NCI-H187 treated with DMSO at 0.1 percent for 48 hours (cell line): ENCODE measurements at regions not wholly inside any gene's neighbourhood (a gene's known extent, or its start where the extent isn't known, plus 50 kb on each side); places are given as distances from the start of the nearest gene placed in this dataset.

Source experiments
- DNase-seq: peaks from one replicate; lab custom pipeline; 2025; lab: John Stamatoyannopoulos, UW

GRCh38 chr14:100955201-100955600 lies 51.7 kb upstream of the RTL1 start:
- DNase-seq = no peak

- no peak for DNase-seq
Observed at GRCh38 chr14:100962494-100962893, 59.0 kb upstream of the RTL1 start.

GRCh38 chr14:100965296-100965695 lies 61.8 kb upstream of the RTL1 start:
- no peak for DNase-seq

GRCh38 chr14:100967178-100967577 lies 63.7 kb upstream of the RTL1 start:
- DNase-seq = no peak

GRCh38 chr14:100967930-100968329 lies 64.4 kb upstream of the RTL1 start:
- DNase-seq = no peak

GRCh38 chr14:100972118-100972897 lies 68.8 kb upstream of the RTL1 start:
- DNase-seq = no peak

- DNase-seq = no peak
Observed at GRCh38 chr14:100975671-100976070, 72.1 kb upstream of the RTL1 start.

- DNase-seq = no peak
Observed at GRCh38 chr14:100979079-100979478, 75.6 kb upstream of the RTL1 start.

- no peak for DNase-seq
Observed at GRCh38 chr14:100979780-100980179, 76.3 kb upstream of the RTL1 start.

GRCh38 chr14:100980823-100981222 lies 77.3 kb upstream of the RTL1 start:
- no peak for DNase-seq

- DNase-seq = no peak
Observed at GRCh38 chr14:100981809-100982208, 78.3 kb upstream of the RTL1 start.

GRCh38 chr14:100982353-100982752 lies 78.8 kb upstream of the RTL1 start:
- DNase-seq = no peak

GRCh38 chr14:100982762-100983161 lies 79.2 kb upstream of the RTL1 start:
- no peak for DNase-seq

GRCh38 chr14:100983710-100984109 lies 80.2 kb upstream of the RTL1 start:
- no peak for DNase-seq

- no peak for DNase-seq
Observed at GRCh38 chr14:100988011-100988410, 84.5 kb upstream of the RTL1 start.

GRCh38 chr14:100988411-100988900 lies 84.9 kb upstream of the RTL1 start:
- no peak for DNase-seq

- no peak for DNase-seq
Observed at GRCh38 chr14:100988956-100989355, 85.4 kb upstream of the RTL1 start.

GRCh38 chr14:100989924-100990323 lies 86.4 kb upstream of the RTL1 start:
- DNase-seq = no peak

GRCh38 chr14:100994082-100994481 lies 90.6 kb upstream of the RTL1 start:
- DNase-seq = no peak

GRCh38 chr14:100994756-100995330 lies 91.3 kb upstream of the RTL1 start:
- no peak for DNase-seq

- no peak for DNase-seq
Observed at GRCh38 chr14:101000711-101001250, 97.3 kb upstream of the RTL1 start.

- no peak for DNase-seq
Observed at GRCh38 chr14:101001311-101002069, 98.0 kb upstream of the RTL1 start.

GRCh38 chr14:101002738-101003137 lies 99.2 kb upstream of the RTL1 start:
- no peak for DNase-seq
